SK-N-SH (cell line): ENCODE measurements at regions not wholly inside any gene's neighbourhood (a gene's known extent, or its start where the extent isn't known, plus 50 kb on each side); places are given as distances from the start of the nearest gene placed in this dataset.
"Not testable (repeated sequence)": the region's sequence is repeated elsewhere in the genome, so short reads cannot be mapped to it uniquely, and the experiment has no call there.

ENCODE experiments used
- CTCF ChIA-PET: fragments of 300-600, 350-600 bp; formaldehyde crosslinking; extraction: SDS; loops from one replicate; lab custom pipeline; 2021; lab: Yijun Ruan, JAX
- POLR2A ChIA-PET: fragments of 350-600 bp; sonication (Branson Sonifier 250); formaldehyde crosslinking; extraction: SDS; loops from one replicate; lab custom pipeline; 2020; ENCODE audit warnings: antibody characterized with exemption, inconsistent platforms; lab: Yijun Ruan, JAX
- DNase-seq: peaks from one replicate; pipeline ENCODE4 v3.0.0; 2012
- H2AFZ ChIP-seq: fragments of 200-600 bp; sonication (generic); 2 replicates; pipeline ENCODE4 v1.8.1; 2016; ENCODE audit warnings: antibody characterized with exemption, mild to moderate bottlenecking, low read depth
- H3F3A ChIP-seq: fragments of 200-600 bp; sonication (generic); replicated peaks from 2 replicates; pipeline ENCODE3; 2016; ENCODE audit warnings: antibody characterized with exemption, mild to moderate bottlenecking; ENCODE audit not compliant: insufficient read depth
- H3K27ac ChIP-seq, 2 experiments: fragments of 200-500 bp in 1 of 2; fragments of 200-600 bp in 1 of 2; sonication (Bioruptor generic) in 1 of 2; sonication (generic), shearing (Covaris generic) in 1 of 2; 2 replicates each; pipeline versions ENCODE4 v1.5.1 to v1.6.1; 2014 to 2016; ENCODE audit warnings: low read depth in 2 of 2, inconsistent platforms in 1 of 2, low read length in 1 of 2, mild to moderate bottlenecking in 1 of 2, mixed read lengths in 1 of 2
- H3K27me3 ChIP-seq: fragments of 200-600 bp; sonication (generic), shearing (Covaris generic); 2 replicates; pipeline ENCODE4 v1.6.1; 2016; ENCODE audit warnings: mixed run types; ENCODE audit not compliant: insufficient read depth
- H3K36me3 ChIP-seq, 2 experiments: fragments of 200-500 bp in 1 of 2; fragments of 200-600 bp in 1 of 2; sonication (Bioruptor generic) in 1 of 2; sonication (generic) in 1 of 2; replicated peaks in 1 of 2; 2 replicates each; pipeline versions ENCODE3 to v1.5.1; 2014 to 2016; ENCODE audit warnings: low read length in 1 of 2, mild to moderate bottlenecking in 1 of 2; ENCODE audit not compliant: insufficient read depth in 2 of 2, control insufficient read depth in 1 of 2
- H3K4me1 ChIP-seq, 2 experiments: fragments of 200-500 bp in 1 of 2; fragments of 200-600 bp in 1 of 2; sonication (Bioruptor generic) in 1 of 2; sonication (generic), shearing (Covaris generic) in 1 of 2; 2 replicates each; pipeline versions ENCODE4 v1.5.1 to v1.6.1; 2014 to 2016; ENCODE audit warnings: low read depth in 1 of 2, low read length in 1 of 2, mixed run types in 1 of 2; ENCODE audit not compliant: insufficient read depth in 2 of 2, control insufficient read depth in 1 of 2
- H3K4me2 ChIP-seq: fragments of 200-600 bp; sonication (generic), shearing (Covaris generic); 2 replicates; pipeline ENCODE4 v1.6.1; 2017; ENCODE audit warnings: mixed run types
- H3K4me3 ChIP-seq, 2 experiments: fragments of 200-500 bp in 1 of 2; fragments of 200-600 bp in 1 of 2; sonication (Bioruptor generic) in 1 of 2; sonication (generic), shearing (Covaris generic) in 1 of 2; 2 replicates each; pipeline versions ENCODE4 v1.5.1 to v1.8.1; 2014 to 2016; ENCODE audit warnings: low read depth in 2 of 2, inconsistent platforms in 1 of 2, low read length in 1 of 2, mild to moderate bottlenecking in 1 of 2, mixed read lengths in 1 of 2, moderate library complexity in 1 of 2
- H3K79me2 ChIP-seq: fragments of 200-600 bp; sonication (generic); 2 replicates; pipeline ENCODE4 v1.8.1; 2017; ENCODE audit warnings: mild to moderate bottlenecking; ENCODE audit not compliant: insufficient read depth
- H3K9ac ChIP-seq: fragments of 200-600 bp; sonication (generic); 2 replicates; pipeline ENCODE4 v1.6.1; 2017; ENCODE audit warnings: mixed run types
- H3K9me2 ChIP-seq: fragments of 200-600 bp; sonication (generic); 2 replicates; pipeline ENCODE4 v1.6.1; 2017; ENCODE audit warnings: mixed run types
- H3K9me3 ChIP-seq: fragments of 200-600 bp; sonication (generic); 2 replicates; pipeline ENCODE4 v1.6.1; 2017; ENCODE audit warnings: mixed run types, mild to moderate bottlenecking, moderate library complexity
- H4K20me1 ChIP-seq: fragments of 200-600 bp; sonication (generic); 2 replicates; pipeline ENCODE4 v1.6.1; 2017; ENCODE audit warnings: mild to moderate bottlenecking, mixed run types; ENCODE audit not compliant: insufficient read depth
- GABPA ChIP-seq: IDR thresholded peaks from 2 replicates; pipeline ENCODE4 v1.4.0; 2012; ENCODE audit warnings: low read depth, mild to moderate bottlenecking
- JUND ChIP-seq: IDR thresholded peaks from 2 replicates; pipeline ENCODE4 v1.4.0; 2012
- MEF2A ChIP-seq: IDR thresholded peaks from 2 replicates; pipeline ENCODE4 v1.4.0; 2012; ENCODE audit warnings: low read depth, borderline replicate concordance
- RAD21 ChIP-seq: IDR thresholded peaks from 2 replicates; pipeline ENCODE4 v1.6.1; 2012; ENCODE audit warnings: mild to moderate bottlenecking, low read length
- RXRA ChIP-seq: IDR thresholded peaks from 2 replicates; pipeline ENCODE4 v1.4.0; 2012; ENCODE audit warnings: low read depth, mild to moderate bottlenecking, borderline replicate concordance
- WGBS: methylation state at CpG from one replicate; pipeline ENCODE4 v1.1.6; 2017; ENCODE audit warnings: low lambda C conversion rate; 5-methylcytosine and 5-hydroxymethylcytosine counted together
- TF ChIP-seq, protein P1 (sequence below): IDR thresholded peaks from 2 replicates; pipeline ENCODE4 v1.4.0; 2012; ENCODE audit warnings: low read depth, borderline replicate concordance
- TF ChIP-seq, protein P2 (sequence below): fragments of 200-600 bp; sonication (generic); IDR thresholded peaks from 2 replicates; pipeline ENCODE4 v1.6.1; 2017; ENCODE audit warnings: antibody characterized with exemption, mild to moderate bottlenecking, moderate library complexity

DNA sequence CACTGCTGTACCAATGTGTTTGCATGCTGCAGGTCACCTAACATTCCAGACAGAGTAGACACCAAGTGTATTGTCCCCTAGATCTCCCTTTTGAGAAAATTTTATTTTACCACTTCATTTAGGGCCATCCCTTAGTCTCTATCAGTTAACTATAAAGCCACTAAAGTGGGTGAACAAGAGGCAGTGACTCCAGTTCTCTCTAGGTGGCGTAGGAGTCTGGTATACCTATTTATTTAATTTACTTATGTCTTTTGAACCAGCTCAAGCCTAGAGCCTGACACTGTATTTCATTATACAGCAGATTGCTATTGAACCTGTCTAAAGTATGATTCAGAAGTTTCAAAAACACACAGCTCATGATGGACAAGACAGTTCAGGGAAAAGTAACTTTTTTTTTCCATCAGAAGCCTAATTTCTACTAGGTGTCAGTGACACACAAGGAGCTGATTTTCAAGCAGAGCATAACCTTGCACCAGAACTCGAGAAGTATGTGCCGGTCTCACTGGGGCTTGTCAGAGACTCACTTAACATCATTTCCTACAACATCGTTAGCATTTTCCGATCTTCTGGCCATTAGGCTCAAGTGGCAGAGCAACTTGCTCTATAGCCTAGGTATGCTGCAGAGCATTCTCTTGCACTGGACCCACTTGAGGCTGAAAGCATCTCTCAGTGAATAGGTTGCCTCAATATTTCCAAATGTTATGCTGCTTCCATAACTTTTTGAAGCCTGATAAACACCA, 175.4 kb downstream of the CDC14C start:
- ChIA-PET CTCF (interaction anchor here (0.9 to 1.0 kb wide), 2 partner anchors 21 kb away, joined by 3 to 4 read pairs; no protein-coding TSS in a partner anchor), POLR2A (no interaction called here)
- 9% methylated on average over 5 of the region's 5 CpGs for WGBS
- no peak overlapping the region for H3K4me2 ChIP-seq
- H3K27me3 ChIP-seq, result no peaks in the 10 kb centered on the region
- H3K4me1 ChIP-seq, result no peaks in the 10 kb centered on the region
- H3K9me3 ChIP-seq, result no peaks in the 10 kb centered on the region
- H3K36me3 ChIP-seq, result no peaks in the 10 kb centered on the region
- no peak for DNase-seq
- H4K20me1 ChIP-seq, result no peaks in the 10 kb centered on the region
- no peaks in the 10 kb centered on the region for H3F3A ChIP-seq
- no peak overlapping the region for H3K4me3 ChIP-seq
- no peak overlapping the region for H2AFZ ChIP-seq
- H3K9me2 ChIP-seq, result no peaks in the 10 kb centered on the region
- H3K27ac ChIP-seq, result no peak overlapping the region
- TF ChIP-seq JUND (no peak), GABPA (no peak), RXRA (no peak), MEF2A (no peak), RAD21 (peak; percentile 17; the same call in 1 of the 2 replicates)
- TF ChIP-seq, protein P1, sequence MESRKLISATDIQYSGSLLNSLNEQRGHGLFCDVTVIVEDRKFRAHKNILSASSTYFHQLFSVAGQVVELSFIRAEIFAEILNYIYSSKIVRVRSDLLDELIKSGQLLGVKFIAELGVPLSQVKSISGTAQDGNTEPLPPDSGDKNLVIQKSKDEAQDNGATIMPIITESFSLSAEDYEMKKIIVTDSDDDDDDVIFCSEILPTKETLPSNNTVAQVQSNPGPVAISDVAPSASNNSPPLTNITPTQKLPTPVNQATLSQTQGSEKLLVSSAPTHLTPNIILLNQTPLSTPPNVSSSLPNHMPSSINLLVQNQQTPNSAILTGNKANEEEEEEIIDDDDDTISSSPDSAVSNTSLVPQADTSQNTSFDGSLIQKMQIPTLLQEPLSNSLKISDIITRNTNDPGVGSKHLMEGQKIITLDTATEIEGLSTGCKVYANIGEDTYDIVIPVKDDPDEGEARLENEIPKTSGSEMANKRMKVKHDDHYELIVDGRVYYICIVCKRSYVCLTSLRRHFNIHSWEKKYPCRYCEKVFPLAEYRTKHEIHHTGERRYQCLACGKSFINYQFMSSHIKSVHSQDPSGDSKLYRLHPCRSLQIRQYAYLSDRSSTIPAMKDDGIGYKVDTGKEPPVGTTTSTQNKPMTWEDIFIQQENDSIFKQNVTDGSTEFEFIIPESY, result no peak
- TF ChIP-seq, protein P2, sequence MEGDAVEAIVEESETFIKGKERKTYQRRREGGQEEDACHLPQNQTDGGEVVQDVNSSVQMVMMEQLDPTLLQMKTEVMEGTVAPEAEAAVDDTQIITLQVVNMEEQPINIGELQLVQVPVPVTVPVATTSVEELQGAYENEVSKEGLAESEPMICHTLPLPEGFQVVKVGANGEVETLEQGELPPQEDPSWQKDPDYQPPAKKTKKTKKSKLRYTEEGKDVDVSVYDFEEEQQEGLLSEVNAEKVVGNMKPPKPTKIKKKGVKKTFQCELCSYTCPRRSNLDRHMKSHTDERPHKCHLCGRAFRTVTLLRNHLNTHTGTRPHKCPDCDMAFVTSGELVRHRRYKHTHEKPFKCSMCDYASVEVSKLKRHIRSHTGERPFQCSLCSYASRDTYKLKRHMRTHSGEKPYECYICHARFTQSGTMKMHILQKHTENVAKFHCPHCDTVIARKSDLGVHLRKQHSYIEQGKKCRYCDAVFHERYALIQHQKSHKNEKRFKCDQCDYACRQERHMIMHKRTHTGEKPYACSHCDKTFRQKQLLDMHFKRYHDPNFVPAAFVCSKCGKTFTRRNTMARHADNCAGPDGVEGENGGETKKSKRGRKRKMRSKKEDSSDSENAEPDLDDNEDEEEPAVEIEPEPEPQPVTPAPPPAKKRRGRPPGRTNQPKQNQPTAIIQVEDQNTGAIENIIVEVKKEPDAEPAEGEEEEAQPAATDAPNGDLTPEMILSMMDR, result peak; percentile 50
- no peaks in the 10 kb centered on the region for H3K79me2 ChIP-seq
- H3K9ac ChIP-seq, result no peak overlapping the region

DNA sequence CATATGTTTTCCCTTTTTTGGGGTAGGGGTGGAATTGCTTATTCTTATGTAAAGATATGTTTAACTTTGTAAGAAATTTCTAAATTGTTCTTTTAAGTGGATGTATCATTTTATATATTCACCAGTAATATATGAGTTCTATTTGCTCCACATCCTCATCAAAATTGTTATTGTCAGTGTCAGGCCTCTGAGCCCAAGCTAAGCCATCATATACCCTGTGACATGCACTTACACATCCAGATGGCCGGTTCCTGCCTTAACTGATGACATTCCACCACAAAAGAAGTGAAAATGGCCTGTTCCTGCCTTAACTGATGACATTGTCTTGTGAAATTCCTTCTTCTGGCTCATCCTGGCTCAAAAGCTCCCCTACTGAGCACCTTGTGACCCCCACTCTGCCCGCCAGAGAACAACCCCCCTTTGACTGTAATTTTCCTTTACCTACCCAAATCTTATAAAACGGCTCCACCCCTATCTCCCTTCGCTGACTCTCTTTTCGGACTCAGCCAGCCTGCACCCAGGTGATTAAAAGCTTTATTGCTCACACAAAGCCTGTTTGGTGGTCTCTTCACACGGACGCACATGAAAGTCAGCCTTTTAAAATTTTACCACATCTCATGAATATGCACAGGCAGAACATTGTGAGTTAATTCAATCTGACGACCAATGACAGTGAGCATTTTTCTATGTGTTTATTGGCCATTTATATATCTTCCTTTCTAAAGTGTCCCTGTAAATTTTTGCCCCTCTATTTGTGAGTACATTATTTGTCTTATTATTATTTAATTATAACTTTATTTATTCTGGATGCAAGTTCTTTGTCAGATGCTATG, 176.8 kb downstream of the CDC14C start:
- H3K9me3 ChIP-seq, CTCF ChIA-PET, H3K9ac ChIP-seq, H3K4me3 ChIP-seq, H3K27me3 ChIP-seq, H3K9me2 ChIP-seq, H4K20me1 ChIP-seq, H3K4me1 ChIP-seq, DNase-seq, H3K36me3 ChIP-seq, H3K27ac ChIP-seq, H3K79me2 ChIP-seq, H3K4me2 ChIP-seq, H3F3A ChIP-seq, H2AFZ ChIP-seq, POLR2A ChIA-PET: not testable (repeated sequence)
- WGBS, result 4% methylated on average over 8 of the region's 8 CpGs
